Neural cell (in vitro differentiated cells): ENCODE measurements at regions not wholly inside any gene's neighbourhood (a gene's known extent, or its start where the extent isn't known, plus 50 kb on each side); places are given as distances from the start of the nearest gene placed in this dataset.

Experiments
- RAD21 ChIP-seq: fragments of 450-650 bp; conservative IDR thresholded peaks from 2 replicates; pipeline ENCODE4 v1.6.1; 2014; ENCODE audit warnings: antibody characterized with exemption, mild to moderate bottlenecking, moderate library complexity
- REST ChIP-seq: IDR thresholded peaks from 2 replicates; pipeline ENCODE4 v1.6.1; 2012; ENCODE audit warnings: borderline replicate concordance

GRCh38 chr1:192756314-192756713 is 52.5 kb upstream of the RGS2 start:
- TF ChIP-seq RAD21 (no peak), REST (no peak)
